22Rv1 (cell line): ENCODE measurements at regions not wholly inside any gene's neighbourhood (a gene's known extent, or its start where the extent isn't known, plus 50 kb on each side); places are given as distances from the start of the nearest gene placed in this dataset.

Experiments used
- CTCF ChIP-seq: fragments of 450-650 bp; IDR thresholded peaks from 2 replicates; pipeline ENCODE4 v1.5.1; 2017; ENCODE audit warnings: mild to moderate bottlenecking
- ZFX ChIP-seq: fragments of 450-650 bp; IDR thresholded peaks from 2 replicates; pipeline ENCODE4 v1.6.1; 2017; ENCODE audit warnings: antibody characterized with exemption, borderline replicate concordance

GRCh38 chr1:14190508-14190907 lies 408.0 kb upstream of the KAZN start:
- TF ChIP-seq CTCF: no peak
- no peak for TF ChIP-seq ZFX
